ENCODE measurements at regions not wholly inside any gene's neighbourhood (a gene's known extent, or its start where the extent isn't known, plus 50 kb on each side); places are given as distances from the start of the nearest gene placed in this dataset.

- H3K9me3 ChIP-seq, result peaks cover 4 to 21% of the 10 kb centered on the region in 2 donors
- H3K4me1 ChIP-seq, result no peaks in the 10 kb centered on the region
- DNase-seq (ENCODE audit: low spot score in 2 of 2), result no peak
- H3K27me3 ChIP-seq, result no peaks in the 10 kb centered on the region
- intact Hi-C loops (cut with DNase I), result no loop called here
- H3K4me3 ChIP-seq, result no peak overlapping the region
- no peak overlapping the region for H3K27ac ChIP-seq
- H3K36me3 ChIP-seq, result no peaks in the 10 kb centered on the region
- TF ChIP-seq CTCF (IDR thresholded peaks at IDR 0.05), result no peak
These were observed 107.4 kb upstream of the TSPAN5 start for GRCh38 chr4:98765771-98766170.

GRCh38 chr4:98758182-98758581 lies 99.8 kb upstream of the TSPAN5 start:
- Histone ChIP-seq H3K36me3 (no peaks in the 10 kb centered on the region), H3K27ac (no peak overlapping the region), H3K27me3 (no peaks in the 10 kb centered on the region), H3K4me3 (no peak overlapping the region), H3K9me3 (no peaks in the 10 kb centered on the region), H3K4me1 (no peaks in the 10 kb centered on the region)
- TF ChIP-seq CTCF (IDR thresholded peaks at IDR 0.05), result no peak
- intact Hi-C loops (cut with DNase I), result no loop called here
- no peak for DNase-seq (ENCODE audit: low spot score in 2 of 2)

- Histone ChIP-seq H3K27ac (no peak overlapping the region), H3K9me3 (no peaks in the 10 kb centered on the region), H3K27me3 (no peaks in the 10 kb centered on the region), H3K36me3 (no peaks in the 10 kb centered on the region), H3K4me3 (no peak overlapping the region), H3K4me1 (no peaks in the 10 kb centered on the region)
- no peak for DNase-seq (ENCODE audit: low spot score in 2 of 2)
- no peak for TF ChIP-seq CTCF (IDR thresholded peaks at IDR 0.05)
- intact Hi-C loops (cut with DNase I), result no loop called here
These were observed 96.3 kb upstream of the TSPAN5 start for GRCh38 chr4:98754736-98755135.

GRCh38 chr4:98749206-98749605 lies 90.8 kb upstream of the TSPAN5 start:
- intact Hi-C loops (cut with DNase I), result no loop called here
- H3K27me3 ChIP-seq, result no peaks in the 10 kb centered on the region
- no peak overlapping the region for H3K4me3 ChIP-seq
- no peaks in the 10 kb centered on the region for H3K9me3 ChIP-seq
- no peak overlapping the region for H3K27ac ChIP-seq
- TF ChIP-seq CTCF (IDR thresholded peaks at IDR 0.05), result no peak
- H3K4me1 ChIP-seq, result no peaks in the 10 kb centered on the region
- DNase-seq (ENCODE audit: low spot score in 2 of 2), result no peak
- H3K36me3 ChIP-seq, result no peaks in the 10 kb centered on the region

- no peak overlapping the region for H3K4me3 ChIP-seq
- no peaks in the 10 kb centered on the region for H3K9me3 ChIP-seq
- H3K36me3 ChIP-seq, result no peaks in the 10 kb centered on the region
- no peak for TF ChIP-seq CTCF (IDR thresholded peaks at IDR 0.05)
- H3K27me3 ChIP-seq, result no peaks in the 10 kb centered on the region
- H3K27ac ChIP-seq, result no peak overlapping the region
- intact Hi-C loops (cut with DNase I), result no loop called here
- no peaks in the 10 kb centered on the region for H3K4me1 ChIP-seq
- DNase-seq (ENCODE audit: low spot score in 2 of 2), result no peak
These were observed 90.2 kb upstream of the TSPAN5 start for GRCh38 chr4:98748609-98749008.

GRCh38 chr4:98747393-98748091 lies 89.1 kb upstream of the TSPAN5 start:
- Histone ChIP-seq H3K4me1 (no peaks in the 10 kb centered on the region), H3K36me3 (no peaks in the 10 kb centered on the region), H3K9me3 (no peaks in the 10 kb centered on the region), H3K27ac (no peak overlapping the region), H3K27me3 (no peaks in the 10 kb centered on the region), H3K4me3 (no peak overlapping the region)
- no peak for DNase-seq (ENCODE audit: low spot score in 2 of 2)
- TF ChIP-seq CTCF (IDR thresholded peaks at IDR 0.05), result no peak
- intact Hi-C loops (cut with DNase I), result no loop called here
